ENCODE measurements at regions not wholly inside any gene's neighbourhood (a gene's known extent, or its start where the extent isn't known, plus 50 kb on each side); places are given as distances from the start of the nearest gene placed in this dataset.

- WGBS: 92% methylated on average over 6 of the region's 6 CpGs
Observed at GRCh38 chr2:6618201-6618600, 247.5 kb downstream of the CMPK2 start.

GRCh38 chr2:6623746-6624145 lies 242.0 kb downstream of the CMPK2 start:
- no peak for TF ChIP-seq EP300 (IDR thresholded peaks at IDR 0.05)
- no peak for TF ChIP-seq POLR2AphosphoS5 (IDR thresholded peaks at IDR 0.05)
- TF ChIP-seq, protein P1, sequence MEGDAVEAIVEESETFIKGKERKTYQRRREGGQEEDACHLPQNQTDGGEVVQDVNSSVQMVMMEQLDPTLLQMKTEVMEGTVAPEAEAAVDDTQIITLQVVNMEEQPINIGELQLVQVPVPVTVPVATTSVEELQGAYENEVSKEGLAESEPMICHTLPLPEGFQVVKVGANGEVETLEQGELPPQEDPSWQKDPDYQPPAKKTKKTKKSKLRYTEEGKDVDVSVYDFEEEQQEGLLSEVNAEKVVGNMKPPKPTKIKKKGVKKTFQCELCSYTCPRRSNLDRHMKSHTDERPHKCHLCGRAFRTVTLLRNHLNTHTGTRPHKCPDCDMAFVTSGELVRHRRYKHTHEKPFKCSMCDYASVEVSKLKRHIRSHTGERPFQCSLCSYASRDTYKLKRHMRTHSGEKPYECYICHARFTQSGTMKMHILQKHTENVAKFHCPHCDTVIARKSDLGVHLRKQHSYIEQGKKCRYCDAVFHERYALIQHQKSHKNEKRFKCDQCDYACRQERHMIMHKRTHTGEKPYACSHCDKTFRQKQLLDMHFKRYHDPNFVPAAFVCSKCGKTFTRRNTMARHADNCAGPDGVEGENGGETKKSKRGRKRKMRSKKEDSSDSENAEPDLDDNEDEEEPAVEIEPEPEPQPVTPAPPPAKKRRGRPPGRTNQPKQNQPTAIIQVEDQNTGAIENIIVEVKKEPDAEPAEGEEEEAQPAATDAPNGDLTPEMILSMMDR (IDR thresholded peaks at IDR 0.05): no peak
- TF ChIP-seq POLR2A (IDR thresholded peaks at IDR 0.05; ENCODE audit: low read depth): no peak
- no peaks in the 10 kb centered on the region for H3K9me3 ChIP-seq
- H3K4me3 ChIP-seq: no peak overlapping the region
- WGBS: 81% methylated on average over 2 of the region's 2 CpGs
- H3K27me3 ChIP-seq: no peaks in the 10 kb centered on the region
- no peaks in the 10 kb centered on the region for H3K4me1 ChIP-seq
- no peak overlapping the region for H3K27ac ChIP-seq (replicated peaks in 1 of 4)
- no peaks in the 10 kb centered on the region for H3K36me3 ChIP-seq
- no peak for DNase-seq (ENCODE audit: extremely low spot score)
- intact Hi-C loops (cut with DNase I): no loop called here

More at GRCh38 chr2:6618201-6618600, 247.5 kb downstream of the CMPK2 start:
- no peak for DNase-seq (ENCODE audit: extremely low spot score)
- Histone ChIP-seq H3K27ac (replicated peaks in 1 of 4) (no peak overlapping the region), H3K36me3 (no peaks in the 10 kb centered on the region), H3K27me3 (no peaks in the 10 kb centered on the region), H3K4me3 (no peak overlapping the region), H3K4me1 (no peaks in the 10 kb centered on the region), H3K9me3 (peaks cover 0 to 9% (median 2%) of the 10 kb centered on the region in 4 donors)
- no peak for TF ChIP-seq POLR2AphosphoS5 (IDR thresholded peaks at IDR 0.05)
- no peak for TF ChIP-seq POLR2A (IDR thresholded peaks at IDR 0.05; ENCODE audit: low read depth)
- TF ChIP-seq, protein P1 (IDR thresholded peaks at IDR 0.05): no peak
- no peak for TF ChIP-seq EP300 (IDR thresholded peaks at IDR 0.05)
- intact Hi-C loops (cut with DNase I): no loop called here

DNA sequence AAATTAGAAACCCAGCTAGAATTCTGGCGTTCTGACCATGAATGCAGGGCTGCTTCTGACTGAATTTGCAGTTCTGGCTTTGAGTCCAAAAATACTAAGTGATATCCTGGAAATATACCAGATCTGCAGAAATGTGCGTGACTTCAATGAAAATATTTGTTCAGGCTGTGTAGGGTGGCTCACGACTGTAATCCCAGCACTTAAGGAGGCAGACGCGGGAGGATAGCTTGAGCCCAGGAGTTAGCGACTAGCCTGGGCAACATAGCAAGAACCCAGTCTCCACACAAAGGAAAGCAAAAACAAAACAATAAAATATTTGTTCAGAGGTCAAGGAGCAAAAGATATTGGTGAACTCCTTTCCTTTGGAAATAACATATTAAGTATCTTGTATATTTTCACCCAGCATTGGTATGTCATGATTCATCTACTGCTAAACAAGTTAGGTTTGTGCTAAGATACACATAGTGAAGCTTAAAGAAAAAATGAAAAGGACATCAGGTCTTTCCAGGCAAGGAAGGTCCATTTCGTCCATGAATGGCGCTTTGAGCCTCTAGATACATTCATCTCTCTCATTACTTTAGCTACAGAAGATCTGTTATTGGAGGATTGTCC lies 239.2 kb downstream of the CMPK2 start:
- Histone ChIP-seq H3K9me3 (no peaks in the 10 kb centered on the region), H3K36me3 (no peaks in the 10 kb centered on the region), H3K4me3 (no peak overlapping the region), H3K4me1 (no peaks in the 10 kb centered on the region), H3K27me3 (no peaks in the 10 kb centered on the region), H3K27ac (replicated peaks in 1 of 4) (no peak overlapping the region)
- no peak for DNase-seq (ENCODE audit: extremely low spot score)
- intact Hi-C loops (cut with DNase I): no loop called here
- no peak for TF ChIP-seq POLR2AphosphoS5 (IDR thresholded peaks at IDR 0.05)
- no peak for TF ChIP-seq EP300 (IDR thresholded peaks at IDR 0.05)
- no peak for TF ChIP-seq POLR2A (IDR thresholded peaks at IDR 0.05; ENCODE audit: low read depth)
- TF ChIP-seq, protein P1 (IDR thresholded peaks at IDR 0.05): no peak
- WGBS: 64% methylated on average over 7 of the region's 8 CpGs

DNA sequence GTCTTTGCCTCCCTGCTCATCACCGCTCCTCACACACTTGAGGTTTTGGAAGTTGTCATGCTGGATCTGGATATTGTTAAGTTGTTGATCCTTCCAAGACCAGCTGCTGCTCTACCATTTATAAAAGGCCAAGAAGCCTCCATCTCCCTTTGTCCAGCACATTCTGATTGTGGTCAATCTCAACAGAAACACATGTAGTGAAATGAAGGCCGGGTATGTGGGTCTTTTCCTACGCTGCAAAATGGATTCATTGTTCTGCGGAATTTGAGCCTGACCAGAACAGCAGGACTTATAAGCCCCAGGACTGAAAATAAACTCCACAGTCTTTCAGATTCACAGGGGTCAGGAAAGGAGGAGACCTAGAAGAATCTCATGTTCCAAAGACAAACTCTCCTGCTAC lies 238.4 kb downstream of the CMPK2 start:
- no peaks in the 10 kb centered on the region for H3K27me3 ChIP-seq
- H3K27ac ChIP-seq (replicated peaks in 1 of 4): no peak overlapping the region
- 85% methylated on average over 3 of the region's 4 CpGs for WGBS
- H3K4me1 ChIP-seq: no peaks in the 10 kb centered on the region
- intact Hi-C loops (cut with DNase I): no loop called here
- H3K36me3 ChIP-seq: no peaks in the 10 kb centered on the region
- no peak overlapping the region for H3K4me3 ChIP-seq
- no peak for DNase-seq (ENCODE audit: extremely low spot score)
- TF ChIP-seq EP300 (IDR thresholded peaks at IDR 0.05) (no peak), POLR2A (IDR thresholded peaks at IDR 0.05; ENCODE audit: low read depth) (no peak), POLR2AphosphoS5 (IDR thresholded peaks at IDR 0.05) (no peak)
- TF ChIP-seq, protein P1 (IDR thresholded peaks at IDR 0.05): no peak
- H3K9me3 ChIP-seq: no peaks in the 10 kb centered on the region

DNA sequence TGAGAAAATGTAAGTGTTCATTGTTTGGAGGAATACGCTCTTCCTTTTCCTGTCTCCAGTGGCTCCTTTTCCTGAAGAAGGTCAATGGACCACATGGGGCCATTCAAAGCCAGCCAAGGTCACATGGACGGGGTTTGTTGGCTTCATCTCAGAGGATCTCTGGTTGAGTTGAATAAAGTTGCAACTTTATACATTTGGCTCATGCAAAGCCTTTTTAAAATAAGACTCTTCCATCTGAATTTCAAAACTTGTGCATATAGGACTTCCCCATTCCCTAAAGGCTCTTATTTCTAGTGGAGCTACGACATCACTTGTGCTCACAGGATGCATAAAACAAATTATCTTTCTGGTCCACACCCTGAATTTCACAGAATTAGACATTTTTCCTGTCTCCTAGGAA lies 235.5 kb downstream of the CMPK2 start:
- H3K4me1 ChIP-seq: no peaks in the 10 kb centered on the region
- H3K27me3 ChIP-seq: no peaks in the 10 kb centered on the region
- no peak for DNase-seq (ENCODE audit: extremely low spot score)
- H3K27ac ChIP-seq (replicated peaks in 1 of 4): no peak overlapping the region
- 61% methylated on average over 3 of the region's 3 CpGs for whole genome bisulfite sequencing
- no peaks in the 10 kb centered on the region for H3K9me3 ChIP-seq
- no peaks in the 10 kb centered on the region for H3K36me3 ChIP-seq
- H3K4me3 ChIP-seq: no peak overlapping the region
- intact Hi-C loops (cut with DNase I): no loop called here
- TF ChIP-seq, protein P1 (IDR thresholded peaks at IDR 0.05): no peak
- no peak for TF ChIP-seq POLR2AphosphoS5 (IDR thresholded peaks at IDR 0.05)
- no peak for TF ChIP-seq EP300 (IDR thresholded peaks at IDR 0.05)
- no peak for TF ChIP-seq POLR2A (IDR thresholded peaks at IDR 0.05; ENCODE audit: low read depth)
